CD14-positive monocyte (primary cell): ENCODE measurements at regions not wholly inside any gene's neighbourhood (a gene's known extent, or its start where the extent isn't known, plus 50 kb on each side); places are given as distances from the start of the nearest gene placed in this dataset.

Source experiments
- DNase-seq, 3 donors: peaks; one replicate each; pipeline ENCODE4 v3.0.0-alpha.2; 2011 to 2022
- H2AFZ ChIP-seq: 2 replicates; pipeline ENCODE4 v1.6.0; 2012; ENCODE audit warnings: mild to moderate bottlenecking, low read depth, low read length, inconsistent platforms; ENCODE audit not compliant: insufficient read depth, poor library complexity, severe bottlenecking
- H3K27ac ChIP-seq, 2 donors: 1 replicate in 1 of 2; 2 replicates in 1 of 2; pipeline ENCODE4 v1.5.1; 2012 to 2013; ENCODE audit warnings: low read length in 2 of 2, control low read depth in 1 of 2, inconsistent platforms in 1 of 2, low read depth in 1 of 2, mild to moderate bottlenecking in 1 of 2
- H3K27me3 ChIP-seq, 2 donors: one replicate each; pipeline versions ENCODE4 v1.6.0 to v1.6.1; 2011 to 2013; ENCODE audit warnings: low read length in 2 of 2; ENCODE audit not compliant: control insufficient read depth in 2 of 2, insufficient read depth in 2 of 2
- H3K36me3 ChIP-seq, 2 donors: replicated peaks in 1 of 2; 1 replicate in 1 of 2; 2 replicates in 1 of 2; pipeline versions ENCODE4 v1.5.1 to v1.6.1; 2012 to 2013; ENCODE audit warnings: low read length in 2 of 2, control low read depth in 1 of 2, inconsistent platforms in 1 of 2, mild to moderate bottlenecking in 1 of 2; ENCODE audit not compliant: insufficient read depth in 2 of 2, control insufficient read depth in 1 of 2
- H3K4me1 ChIP-seq, 2 donors: 1 replicate in 1 of 2; 2 replicates in 1 of 2; pipeline versions ENCODE4 v1.5.1 to v1.6.1; 2012 to 2013; ENCODE audit warnings: low read length in 2 of 2, control low read depth in 1 of 2, inconsistent platforms in 1 of 2, mild to moderate bottlenecking in 1 of 2, moderate library complexity in 1 of 2; ENCODE audit not compliant: insufficient read depth in 2 of 2, control insufficient read depth in 1 of 2
- H3K4me2 ChIP-seq: replicated peaks from 2 replicates; pipeline ENCODE3; 2012; ENCODE audit warnings: low read length, moderate library complexity, mild to moderate bottlenecking; ENCODE audit not compliant: poor library complexity, severe bottlenecking; ENCODE audit errors: extremely low read depth
- H3K4me3 ChIP-seq, 3 experiments: fragments of 200-600 bp in 1 of 3; sonication (generic) in 1 of 3; replicated peaks in 1 of 3; 1 replicate in 2 of 3; 2 replicates in 1 of 3; pipeline ENCODE4 v1.5.1; 2011 to 2013; ENCODE audit warnings: low read length in 3 of 3, mild to moderate bottlenecking in 3 of 3, control low read depth in 2 of 3, low read depth in 2 of 3, inconsistent platforms in 1 of 3, moderate library complexity in 1 of 3
- H3K79me2 ChIP-seq: 2 replicates; pipeline ENCODE4 v1.6.0; 2012; ENCODE audit warnings: mild to moderate bottlenecking, control low read depth, inconsistent platforms, low read length, moderate library complexity; ENCODE audit not compliant: insufficient read depth
- H3K9ac ChIP-seq: 2 replicates; pipeline ENCODE4 v1.6.0; 2017; ENCODE audit warnings: low read length, mild to moderate bottlenecking; ENCODE audit not compliant: insufficient read depth, poor library complexity, severe bottlenecking
- H3K9me3 ChIP-seq, 2 donors: replicated peaks in 1 of 2; 1 replicate in 1 of 2; 2 replicates in 1 of 2; pipeline versions ENCODE4 v1.5.1 to v1.6.1; 2012 to 2013; ENCODE audit warnings: low read length in 2 of 2, control low read depth in 1 of 2; ENCODE audit not compliant: control insufficient read depth in 1 of 2, insufficient read depth in 1 of 2
- H4K20me1 ChIP-seq: 2 replicates; pipeline ENCODE4 v1.6.0; 2012; ENCODE audit warnings: mild to moderate bottlenecking, low read length, control low read depth, moderate library complexity; ENCODE audit not compliant: insufficient read depth
- H3K27ac Mint-ChIP-seq, 7 donors: one replicate each; pipeline ENCODE4 v1.8.0; 2020; ENCODE audit warnings: mild to moderate bottlenecking in 7 of 7, mixed read lengths in 7 of 7, moderate library complexity in 6 of 7, inconsistent platforms in 2 of 7
- H3K27me3 Mint-ChIP-seq, 3 donors: one replicate each; pipeline ENCODE4 v1.8.0; 2021 to 2022; ENCODE audit warnings: low read depth in 3 of 3, mild to moderate bottlenecking in 3 of 3, mixed read lengths in 3 of 3, moderate library complexity in 3 of 3, inconsistent platforms in 1 of 3
- H3K36me3 Mint-ChIP-seq, 2 donors: one replicate each; pipeline ENCODE4 v1.8.0; 2020; ENCODE audit warnings: mixed read lengths in 2 of 2, inconsistent platforms in 1 of 2, mild to moderate bottlenecking in 1 of 2
- H3K4me1 Mint-ChIP-seq: one replicate; pipeline ENCODE4 v1.8.0; 2020; ENCODE audit warnings: mild to moderate bottlenecking, mixed read lengths
- H3K4me3 Mint-ChIP-seq, 2 donors: one replicate each; pipeline ENCODE4 v1.8.0; 2020; ENCODE audit warnings: mild to moderate bottlenecking in 2 of 2, mixed read lengths in 2 of 2, moderate library complexity in 1 of 2
- H3K9me3 Mint-ChIP-seq, 7 donors: one replicate each; pipeline ENCODE4 v1.8.0; 2020 to 2022; ENCODE audit warnings: mixed read lengths in 7 of 7, mild to moderate bottlenecking in 6 of 7, moderate library complexity in 6 of 7, inconsistent platforms in 2 of 7
- CTCF ChIP-seq: fragments of 200-600 bp; IDR thresholded peaks from one replicate; pipeline ENCODE4 v1.8.0; 2022; ENCODE audit warnings: antibody characterized with exemption, mild to moderate bottlenecking
- WGBS: methylation state at CpG from one replicate; pipeline ENCODE4 v1.1.5; 2013; ENCODE audit warnings: missing lambda C conversion rate; ENCODE audit not compliant: insufficient coverage; 5-methylcytosine and 5-hydroxymethylcytosine counted together
- intact Hi-C, 2 donors: fragments of 100-400 bp; cut with micrococcal nuclease; formaldehyde crosslinking; loops; one replicate each; pipeline versions ENCODE4 v1.15.0 to v1.15.1; 2023

- no peak for TF ChIP-seq CTCF
- Histone ChIP-seq H2AFZ (no peak overlapping the region), H4K20me1 (no peaks in the 10 kb centered on the region), H3K27ac (no peak overlapping the region), H3K27me3 (no peaks in the 10 kb centered on the region), H3K4me1 (no peaks in the 10 kb centered on the region), H3K36me3 (no peaks in the 10 kb centered on the region), H3K4me2 (no peak overlapping the region), H3K9me3 (peaks cover 4 to 19% of the 10 kb centered on the region in 2 donors), H3K79me2 (no peaks in the 10 kb centered on the region), H3K4me3 (no peak overlapping the region), H3K9ac (no peak overlapping the region)
- no peak for DNase-seq
- Mint-ChIP-seq H3K36me3 (no peaks in the 10 kb centered on the region), H3K27ac (no peak overlapping the region), H3K27me3 (peaks cover 0 to 2% (median 2%) of the 10 kb centered on the region in 3 donors), H3K4me3 (no peak overlapping the region), H3K4me1 (no peaks in the 10 kb centered on the region), H3K9me3 (peaks cover 6 to 18% (median 14%) of the 10 kb centered on the region in 7 donors)
- intact Hi-C loops, result no loop called here
- WGBS, result 93% methylated on average over 23 of the region's 26 CpGs
Measured at GRCh38 chr16:54829691-54830090, 101.0 kb upstream of the IRX5 start.

GRCh38 chr16:54822892-54823291 lies 107.8 kb upstream of the IRX5 start:
- Histone ChIP-seq H3K4me1 (no peaks in the 10 kb centered on the region), H3K4me2 (no peak overlapping the region), H3K27ac (no peak overlapping the region), H3K9ac (no peak overlapping the region), H3K9me3 (no peaks in the 10 kb centered on the region), H3K36me3 (no peaks in the 10 kb centered on the region), H2AFZ (no peak overlapping the region), H3K27me3 (no peaks in the 10 kb centered on the region), H3K4me3 (no peak overlapping the region), H3K79me2 (no peaks in the 10 kb centered on the region), H4K20me1 (no peaks in the 10 kb centered on the region)
- Mint-ChIP-seq H3K4me1 (no peaks in the 10 kb centered on the region), H3K27ac (no peak overlapping the region), H3K9me3 (peaks cover 0 to 7% (median 3%) of the 10 kb centered on the region in 7 donors), H3K27me3 (peaks cover 2 to 5% (median 2%) of the 10 kb centered on the region in 3 donors), H3K4me3 (no peak overlapping the region), H3K36me3 (no peaks in the 10 kb centered on the region)
- DNase-seq, result no peak
- 66% methylated on average over 4 of the region's 4 CpGs for WGBS
- intact Hi-C loops, result no loop called here
- TF ChIP-seq CTCF, result no peak
